ENCODE measurements at regions not wholly inside any gene's neighbourhood (a gene's known extent, or its start where the extent isn't known, plus 50 kb on each side); places are given as distances from the start of the nearest gene placed in this dataset.

GRCh38 chr10:30219971-30220751 lies 128.9 kb downstream of the MTPAP start:
- H3K4me3 ChIP-seq (ENCODE audit: control insufficient read depth, low read depth, low read length), result no peak overlapping the region
- TF ChIP-seq CTCF (conservative IDR thresholded peaks at IDR 0.05; ENCODE audit: control insufficient read depth, insufficient read depth, low read depth, low read length), result no peak
- DNase-seq (ENCODE audit: low read depth), result peak; percentile 54

- no peak for TF ChIP-seq CTCF (conservative IDR thresholded peaks at IDR 0.05; ENCODE audit: control insufficient read depth, insufficient read depth, low read depth, low read length)
- no peak overlapping the region for H3K4me3 ChIP-seq (ENCODE audit: control insufficient read depth, low read depth, low read length)
- no peak for DNase-seq (ENCODE audit: low read depth)
These were observed 132.3 kb downstream of the MTPAP start for GRCh38 chr10:30216821-30217220.

- peak; percentile 58 for DNase-seq (ENCODE audit: low read depth)
- TF ChIP-seq CTCF (conservative IDR thresholded peaks at IDR 0.05; ENCODE audit: control insufficient read depth, insufficient read depth, low read depth, low read length), result no peak
- no peak overlapping the region for H3K4me3 ChIP-seq (ENCODE audit: control insufficient read depth, low read depth, low read length)
These were observed 133.5 kb downstream of the MTPAP start for GRCh38 chr10:30215623-30216022.

GRCh38 chr10:30215141-30215540 lies 133.9 kb downstream of the MTPAP start:
- no peak for DNase-seq (ENCODE audit: low read depth)
- no peak for TF ChIP-seq CTCF (conservative IDR thresholded peaks at IDR 0.05; ENCODE audit: control insufficient read depth, insufficient read depth, low read depth, low read length)
- H3K4me3 ChIP-seq (ENCODE audit: control insufficient read depth, low read depth, low read length), result no peak overlapping the region

- H3K4me3 ChIP-seq (ENCODE audit: control insufficient read depth, low read depth, low read length), result no peak overlapping the region
- TF ChIP-seq CTCF (conservative IDR thresholded peaks at IDR 0.05; ENCODE audit: control insufficient read depth, insufficient read depth, low read depth, low read length), result no peak
- DNase-seq (ENCODE audit: low read depth), result no peak
These were observed 138.8 kb downstream of the MTPAP start for GRCh38 chr10:30210296-30210695.

GRCh38 chr10:30208330-30208729 lies 140.7 kb downstream of the MTPAP start:
- no peak for TF ChIP-seq CTCF (conservative IDR thresholded peaks at IDR 0.05; ENCODE audit: control insufficient read depth, insufficient read depth, low read depth, low read length)
- no peak overlapping the region for H3K4me3 ChIP-seq (ENCODE audit: control insufficient read depth, low read depth, low read length)
- DNase-seq (ENCODE audit: low read depth), result no peak
